ENCODE measurements at regions not wholly inside any gene's neighbourhood (a gene's known extent, or its start where the extent isn't known, plus 50 kb on each side); places are given as distances from the start of the nearest gene placed in this dataset.

DNA sequence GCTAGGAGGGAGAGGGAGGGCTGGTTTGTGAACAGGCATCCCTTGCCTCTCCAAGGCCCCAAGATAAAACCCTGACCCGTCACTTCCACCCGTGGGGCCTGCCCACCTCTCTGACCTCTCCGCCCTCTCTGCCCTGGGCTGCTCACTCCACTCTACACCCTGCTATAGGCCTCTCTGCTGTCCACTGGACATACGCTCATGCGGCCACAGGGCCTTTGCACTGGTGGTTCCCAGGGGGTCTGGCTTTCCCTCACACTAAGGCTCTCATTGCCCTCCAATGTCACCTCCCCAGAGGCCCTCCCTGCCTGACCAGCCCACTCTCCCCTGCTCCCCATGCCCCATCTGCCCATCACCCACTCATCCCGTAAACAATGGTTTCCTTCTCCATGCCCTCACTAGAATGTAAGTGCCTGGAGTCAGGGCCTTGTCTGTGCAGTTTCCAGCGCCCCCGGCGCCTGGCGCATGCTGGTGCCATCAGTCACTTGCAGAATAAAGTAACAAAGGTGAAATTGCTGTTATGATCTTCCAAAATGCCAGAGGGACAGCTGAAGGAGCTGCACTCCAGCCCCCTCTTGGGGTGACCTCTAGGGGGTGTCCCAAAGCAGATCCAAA is 73.6 kb downstream of the RFLNA start:
- TF ChIP-seq, protein P1, sequence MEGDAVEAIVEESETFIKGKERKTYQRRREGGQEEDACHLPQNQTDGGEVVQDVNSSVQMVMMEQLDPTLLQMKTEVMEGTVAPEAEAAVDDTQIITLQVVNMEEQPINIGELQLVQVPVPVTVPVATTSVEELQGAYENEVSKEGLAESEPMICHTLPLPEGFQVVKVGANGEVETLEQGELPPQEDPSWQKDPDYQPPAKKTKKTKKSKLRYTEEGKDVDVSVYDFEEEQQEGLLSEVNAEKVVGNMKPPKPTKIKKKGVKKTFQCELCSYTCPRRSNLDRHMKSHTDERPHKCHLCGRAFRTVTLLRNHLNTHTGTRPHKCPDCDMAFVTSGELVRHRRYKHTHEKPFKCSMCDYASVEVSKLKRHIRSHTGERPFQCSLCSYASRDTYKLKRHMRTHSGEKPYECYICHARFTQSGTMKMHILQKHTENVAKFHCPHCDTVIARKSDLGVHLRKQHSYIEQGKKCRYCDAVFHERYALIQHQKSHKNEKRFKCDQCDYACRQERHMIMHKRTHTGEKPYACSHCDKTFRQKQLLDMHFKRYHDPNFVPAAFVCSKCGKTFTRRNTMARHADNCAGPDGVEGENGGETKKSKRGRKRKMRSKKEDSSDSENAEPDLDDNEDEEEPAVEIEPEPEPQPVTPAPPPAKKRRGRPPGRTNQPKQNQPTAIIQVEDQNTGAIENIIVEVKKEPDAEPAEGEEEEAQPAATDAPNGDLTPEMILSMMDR (conservative IDR thresholded peaks at IDR 0.05), result no peak
- no peak for TF ChIP-seq ZFX (IDR thresholded peaks at IDR 0.05)
- peak overlapping the region; percentile 87 for H3K27ac ChIP-seq

DNA sequence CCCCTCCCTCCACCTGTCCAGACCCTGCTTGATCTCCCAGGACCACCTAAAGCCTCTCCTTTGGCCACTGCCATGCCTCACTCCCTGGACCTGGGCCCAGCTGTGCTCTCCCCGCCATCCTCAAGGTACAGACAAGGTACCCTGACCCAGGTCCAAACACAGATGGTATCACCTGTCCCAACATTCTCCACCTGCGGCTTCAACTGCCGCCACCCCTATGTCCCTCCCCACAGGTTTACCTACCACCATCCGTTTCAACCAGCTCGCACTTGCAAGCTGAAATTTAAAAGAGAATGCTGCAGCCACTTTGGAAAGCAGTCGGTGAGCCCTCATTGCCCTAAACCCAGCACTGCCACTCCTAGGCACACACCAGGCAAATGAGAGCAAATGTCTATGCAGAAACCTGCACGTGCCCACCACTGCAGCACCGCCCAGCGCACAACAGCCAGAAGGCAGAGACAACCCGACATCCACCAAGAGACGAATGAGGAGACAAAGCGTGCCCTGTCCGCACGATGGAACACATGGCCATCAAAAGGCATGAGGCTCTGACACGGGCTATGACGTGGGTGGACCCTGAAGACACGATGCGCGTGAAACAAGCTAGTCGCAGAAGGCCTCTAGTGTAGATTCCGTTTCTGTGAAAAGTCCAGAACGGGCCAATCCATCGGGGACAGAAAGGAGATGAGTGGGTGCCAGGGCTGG is 71.0 kb downstream of the RFLNA start:
- TF ChIP-seq, protein P1 (conservative IDR thresholded peaks at IDR 0.05), result no peak
- TF ChIP-seq ZFX (IDR thresholded peaks at IDR 0.05), result no peak

More for the DNA sequence above, 71.0 kb downstream of the RFLNA start:
- H3K27ac ChIP-seq, result no peak overlapping the region

Data from C4-2B (cell line).